HG02852 (cell line): ENCODE measurements at regions not wholly inside any gene's neighbourhood (a gene's known extent, or its start where the extent isn't known, plus 50 kb on each side); places are given as distances from the start of the nearest gene placed in this dataset.

Experiments used
- ATAC-seq: cut with Tn5 transposase; IDR thresholded peaks from one replicate; pipeline ENCODE4 v1.9.1; 2021; ENCODE audit warnings: mild to moderate bottlenecking, moderate library complexity; ENCODE audit not compliant: unreplicated experiment

GRCh38 chr2:3005859-3006501 is 371.6 kb downstream of the EIPR1 start:
- ATAC-seq = no peak

DNA sequence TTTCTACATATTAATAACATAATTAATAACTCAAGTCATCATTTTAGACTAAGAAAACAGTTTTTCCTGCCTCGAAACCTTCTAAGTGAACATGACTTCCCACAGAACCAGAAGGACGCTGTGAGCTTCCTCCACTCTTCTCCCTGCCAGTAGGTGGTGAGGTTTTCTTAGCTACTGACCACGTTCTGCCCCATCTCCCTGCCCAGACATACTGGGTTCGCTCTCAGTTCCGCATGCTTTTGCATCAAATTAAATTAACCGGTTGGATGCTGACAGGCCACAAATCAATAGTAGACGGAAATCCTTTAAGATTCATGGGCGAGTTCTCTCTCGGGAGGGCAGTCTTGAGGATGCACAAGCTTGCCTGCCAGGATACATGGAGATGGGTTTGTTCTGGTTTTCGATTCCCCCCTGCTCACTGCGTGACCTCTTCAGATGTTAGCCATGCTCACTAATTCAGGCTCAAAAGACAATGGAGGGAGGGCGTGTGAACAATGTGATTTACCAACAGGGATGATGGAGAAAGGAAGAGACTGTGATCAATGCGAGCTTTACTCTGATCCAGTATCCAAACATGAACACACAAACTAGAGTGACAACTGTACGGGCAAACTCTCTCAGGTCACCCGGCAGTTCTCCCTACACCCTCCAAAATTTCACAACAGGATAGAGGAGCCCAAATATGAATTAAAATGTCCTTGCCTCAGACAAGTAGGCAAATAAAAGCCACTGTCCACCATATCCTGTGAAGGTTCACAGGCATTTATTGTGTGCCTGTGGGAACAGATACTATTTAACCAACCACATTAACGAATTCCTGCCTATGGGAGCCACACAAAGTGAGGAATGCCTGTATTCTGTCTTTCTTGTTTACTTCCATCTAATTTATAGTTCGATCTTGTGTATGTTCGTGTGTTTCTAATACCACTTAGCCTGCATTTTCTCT is 375.7 kb downstream of the EIPR1 start:
- ATAC-seq = no peak

DNA sequence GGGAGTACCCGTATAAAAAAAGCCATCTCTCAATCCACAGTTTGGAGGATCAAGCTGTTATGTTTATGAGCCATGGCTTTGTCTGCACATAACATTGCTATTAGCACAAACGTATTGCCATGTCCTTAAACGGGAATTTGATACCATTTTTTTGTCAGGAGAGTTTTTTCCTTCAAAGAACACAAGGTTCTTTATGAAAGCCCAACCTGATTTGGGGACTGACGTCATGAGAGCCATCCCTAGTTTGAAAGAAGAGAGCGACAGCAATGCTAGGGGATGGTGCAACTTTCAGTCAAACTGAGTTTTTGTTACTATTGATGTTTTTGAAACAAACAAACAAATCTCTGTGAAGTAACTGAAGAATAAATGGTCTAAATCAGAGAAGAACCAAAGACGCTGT is 376.6 kb downstream of the EIPR1 start:
- ATAC-seq = no peak

- no peak for ATAC-seq
These were observed 377.5 kb downstream of the EIPR1 start for GRCh38 chr2:3000125-3000524.

GRCh38 chr2:2998971-2999370 is 378.6 kb downstream of the EIPR1 start:
- ATAC-seq = no peak

- no peak for ATAC-seq
These were observed 384.4 kb downstream of the EIPR1 start for GRCh38 chr2:2993172-2993692.

GRCh38 chr2:2992634-2993033 is 385.0 kb downstream of the EIPR1 start:
- ATAC-seq = no peak

- ATAC-seq = no peak
These were observed 392.6 kb downstream of the EIPR1 start for GRCh38 chr2:2985020-2985419.

DNA sequence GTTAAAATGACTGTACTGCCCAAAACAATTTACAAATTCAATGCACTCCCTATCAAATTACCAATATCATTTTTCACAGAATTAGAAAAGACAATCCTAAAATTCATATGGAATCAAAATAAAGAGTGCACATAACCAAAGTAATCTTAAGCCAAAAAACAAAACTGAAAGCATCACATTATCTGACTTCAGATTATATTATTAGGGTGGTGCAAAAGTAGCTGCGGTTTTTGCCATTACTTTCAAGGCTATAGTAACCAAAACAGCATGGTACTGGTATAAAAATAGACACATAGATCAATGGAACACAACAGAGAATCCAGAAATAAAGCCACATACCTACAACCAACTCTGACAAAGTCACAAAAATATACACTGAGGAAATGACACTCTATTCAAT is 396.6 kb downstream of the EIPR1 start:
- no peak for ATAC-seq

DNA sequence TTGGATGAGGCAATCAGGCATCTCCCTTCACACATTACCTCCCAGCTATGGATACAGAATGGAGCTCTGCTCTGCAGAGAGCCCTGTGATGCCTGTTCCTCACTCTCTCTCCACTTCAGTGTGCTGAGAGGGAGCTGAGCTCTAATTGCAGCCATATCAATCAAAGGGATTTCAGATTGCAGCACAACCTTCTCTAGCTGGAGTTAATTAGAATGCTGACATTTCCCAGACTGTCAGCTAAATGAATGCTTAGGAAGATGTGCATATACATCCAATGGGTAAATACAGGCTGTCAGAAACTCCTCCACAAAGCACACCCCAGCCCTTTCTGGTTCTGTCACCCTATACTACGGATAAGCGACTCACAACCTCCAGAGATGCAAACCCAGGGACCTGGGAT is 402.6 kb downstream of the EIPR1 start:
- no peak for ATAC-seq

DNA sequence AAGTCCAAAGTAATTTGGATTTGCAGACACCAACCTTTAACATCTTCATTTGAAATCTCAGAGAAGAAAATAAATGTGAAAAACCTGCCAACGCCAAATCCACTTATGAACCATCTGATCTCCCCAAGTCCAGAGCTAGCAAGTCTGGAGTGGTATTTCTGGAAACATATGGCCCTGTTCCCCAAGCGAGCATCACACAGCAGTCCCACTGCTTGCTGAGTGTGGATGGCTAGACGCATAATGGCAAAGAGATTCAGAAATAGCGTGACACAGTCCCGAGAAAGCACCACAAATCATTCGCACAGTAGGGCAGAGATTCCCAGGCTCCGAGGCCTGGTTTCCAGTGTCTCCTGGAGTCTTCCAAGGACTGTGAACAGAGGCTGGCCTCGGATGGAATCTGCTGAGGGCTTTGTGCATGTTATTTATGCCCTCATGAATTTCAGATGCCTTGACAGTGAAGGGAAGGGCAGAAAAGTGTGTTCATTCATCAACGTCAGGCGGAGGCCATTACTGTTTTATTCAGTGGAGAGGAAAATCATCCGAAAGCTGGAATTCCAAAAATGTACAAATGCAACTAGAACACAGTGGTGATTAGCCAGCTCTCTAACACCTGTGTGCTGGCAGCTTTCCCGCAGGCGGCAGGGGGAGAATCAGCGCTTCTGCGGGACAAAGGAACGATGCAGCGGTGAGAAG is 417.0 kb downstream of the EIPR1 start:
- ATAC-seq = no peak

- no peak for ATAC-seq
These were observed 427.1 kb downstream of the EIPR1 start for GRCh38 chr2:2950403-2950952.

- ATAC-seq = no peak
These were observed 430.2 kb downstream of the EIPR1 start for GRCh38 chr2:2947406-2947805.

DNA sequence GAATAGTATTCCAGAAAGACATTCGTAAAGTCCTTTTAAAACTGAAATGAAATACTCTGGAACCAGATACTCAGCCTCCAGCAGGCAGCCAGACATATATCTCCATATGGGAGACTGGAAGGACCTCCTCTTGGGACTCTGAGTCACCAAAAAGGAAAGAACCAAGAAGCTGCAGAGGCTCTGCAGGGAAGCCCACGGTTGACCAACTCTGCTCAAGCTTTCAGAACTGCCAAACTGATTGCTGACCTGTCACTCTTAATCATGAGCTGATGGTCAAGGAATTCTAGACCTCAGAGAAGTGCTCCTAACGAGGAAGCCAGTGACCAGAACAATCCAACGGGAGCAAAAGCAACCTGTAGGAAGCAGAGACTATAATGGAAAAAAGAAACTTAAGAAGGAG is 434.7 kb downstream of the EIPR1 start:
- ATAC-seq = no peak

GRCh38 chr2:2942225-2942624 is 435.4 kb downstream of the EIPR1 start:
- no peak for ATAC-seq

DNA sequence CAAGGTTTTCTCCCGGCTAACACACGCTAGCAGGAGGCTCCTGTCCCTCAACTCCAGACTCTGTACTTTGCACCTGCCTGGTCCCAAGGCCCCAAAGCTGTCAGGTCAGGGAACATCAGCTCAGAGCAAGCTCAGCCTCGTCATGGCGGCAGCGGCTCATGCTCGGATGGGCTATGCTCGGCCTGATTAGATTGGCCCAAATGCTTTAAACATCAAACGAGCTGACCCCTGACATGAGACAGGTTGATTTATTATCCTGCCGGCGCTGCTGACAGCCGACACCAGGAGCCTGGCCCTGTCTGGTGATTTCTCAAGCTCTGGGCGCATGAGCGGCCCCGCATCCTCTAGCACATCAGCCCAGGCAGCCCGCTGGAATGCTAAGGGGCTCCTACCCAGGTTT is 436.4 kb downstream of the EIPR1 start:
- no peak for ATAC-seq

GRCh38 chr2:2940702-2941101 is 436.9 kb downstream of the EIPR1 start:
- ATAC-seq = no peak

DNA sequence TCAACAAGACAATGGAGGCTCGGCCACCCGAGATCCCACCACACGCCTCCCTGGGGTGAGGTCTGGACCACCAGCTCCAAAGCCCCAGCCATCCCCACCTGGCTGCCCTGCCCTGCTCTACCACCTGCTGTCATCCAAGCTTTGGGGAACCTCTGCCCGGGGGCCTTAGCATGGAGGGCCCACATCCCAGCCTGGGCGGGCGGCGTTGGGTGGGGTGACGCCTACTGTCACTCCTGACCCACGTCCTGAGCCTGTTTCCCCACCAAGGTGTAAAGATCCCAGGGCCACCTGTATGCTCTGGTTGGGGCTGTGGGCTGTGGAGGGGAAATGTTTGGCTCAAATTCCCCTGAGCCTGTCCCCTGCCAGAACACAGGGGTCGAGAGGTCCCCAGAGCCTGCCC is 437.6 kb downstream of the EIPR1 start:
- no peak for ATAC-seq

- no peak for ATAC-seq
These were observed 438.4 kb downstream of the EIPR1 start for GRCh38 chr2:2939078-2939795.

- ATAC-seq = no peak
These were observed 439.1 kb downstream of the EIPR1 start for GRCh38 chr2:2938481-2938880.
